GM19351 (cell line): ENCODE measurements at regions not wholly inside any gene's neighbourhood (a gene's known extent, or its start where the extent isn't known, plus 50 kb on each side); places are given as distances from the start of the nearest gene placed in this dataset.
A peak's percentile ranks its signal among the peaks of the same experiment; 100 is the strongest.
"Not testable (repeated sequence)": the region's sequence is repeated elsewhere in the genome, so short reads cannot be mapped to it uniquely, and the experiment has no call there.

Experiments
- ATAC-seq: cut with Tn5 transposase; IDR thresholded peaks from one replicate; pipeline ENCODE4 v1.9.1; 2021; ENCODE audit warnings: mild to moderate bottlenecking, moderate library complexity; ENCODE audit not compliant: unreplicated experiment

DNA sequence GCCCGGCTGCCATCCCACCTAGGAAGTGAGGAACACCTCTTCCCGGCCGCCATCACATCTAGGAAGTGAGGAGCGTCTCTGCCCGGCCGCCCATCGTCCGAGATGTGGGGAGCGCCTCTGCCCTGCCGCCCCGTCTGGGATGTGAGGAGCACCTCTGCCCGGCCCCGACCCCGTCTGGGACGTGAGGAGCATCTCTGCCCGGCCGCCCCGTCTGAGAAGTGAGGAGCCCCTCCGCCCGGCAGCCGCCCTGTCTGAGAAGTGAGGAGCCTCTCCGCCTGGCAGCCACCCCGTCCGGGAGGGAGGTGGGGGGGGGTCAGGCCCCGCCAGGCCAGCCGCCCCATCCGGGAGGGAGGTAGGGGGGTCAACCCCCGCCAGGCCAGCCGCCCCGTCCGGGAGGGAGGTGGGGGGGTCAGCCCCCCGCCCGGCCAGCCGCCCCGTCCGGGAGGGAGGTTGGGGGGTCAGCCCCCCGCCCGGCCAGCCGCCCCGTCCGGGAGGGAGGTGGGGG is 330.0 kb downstream of the CBLN1 start:
- ATAC-seq, result not testable (repeated sequence)

DNA sequence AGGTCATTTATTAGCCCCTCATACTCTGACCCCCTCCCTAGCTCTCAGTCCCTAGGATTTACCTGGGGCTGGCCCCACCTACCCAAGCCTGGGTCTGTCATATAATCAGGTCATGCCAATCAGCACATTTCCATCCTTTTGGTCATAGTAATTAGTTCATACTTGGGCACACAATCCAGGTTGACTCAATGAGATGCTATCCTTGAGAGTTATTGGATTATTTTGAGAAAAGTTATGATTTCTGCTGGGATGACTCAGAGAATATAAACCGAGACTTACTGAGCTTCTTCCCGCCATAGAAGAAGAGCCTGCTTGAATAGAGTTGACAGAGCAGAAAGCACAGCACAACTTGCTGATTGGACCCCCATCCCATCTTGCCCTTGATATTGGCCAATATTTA is 331.5 kb downstream of the CBLN1 start:
- no peak for ATAC-seq

DNA sequence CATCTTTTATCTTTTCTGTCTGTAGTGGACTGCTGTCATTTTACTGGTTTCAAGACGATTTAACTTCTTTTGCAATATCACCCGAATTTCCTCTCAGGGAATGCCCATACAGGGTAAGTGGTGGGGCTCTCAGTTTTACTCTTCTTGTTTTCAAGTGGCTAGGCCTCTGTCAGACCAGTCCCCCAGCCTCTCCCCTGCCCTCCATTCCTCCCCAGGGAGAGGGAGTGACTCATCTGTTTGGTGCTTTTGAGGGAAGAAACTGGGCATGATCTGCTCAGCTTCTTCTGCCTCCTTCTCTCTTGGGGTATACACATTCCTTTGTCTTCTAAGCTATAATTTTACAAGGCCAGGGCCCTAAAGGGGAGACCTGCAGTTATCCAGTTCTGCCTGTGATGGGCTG is 332.0 kb downstream of the CBLN1 start:
- no peak for ATAC-seq

DNA sequence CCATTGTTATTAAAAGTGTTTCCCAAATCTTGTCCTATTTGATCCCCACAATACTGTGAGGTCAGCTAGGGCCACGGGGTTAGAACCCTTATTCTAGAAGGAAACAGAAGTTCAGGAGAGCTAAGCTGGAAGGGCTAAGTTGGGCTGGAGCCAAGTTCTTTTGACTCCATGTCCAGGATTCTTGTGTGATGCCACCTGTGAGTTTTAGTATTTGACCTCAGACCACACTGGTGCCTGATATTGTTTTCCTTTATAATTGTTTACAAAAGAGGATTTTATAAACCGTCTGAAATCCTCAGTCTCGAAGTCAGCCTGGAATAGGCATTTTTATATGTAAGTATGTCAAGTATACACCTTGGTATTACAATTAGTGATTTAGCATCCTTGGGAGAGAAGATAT is 332.7 kb downstream of the CBLN1 start:
- no peak for ATAC-seq

DNA sequence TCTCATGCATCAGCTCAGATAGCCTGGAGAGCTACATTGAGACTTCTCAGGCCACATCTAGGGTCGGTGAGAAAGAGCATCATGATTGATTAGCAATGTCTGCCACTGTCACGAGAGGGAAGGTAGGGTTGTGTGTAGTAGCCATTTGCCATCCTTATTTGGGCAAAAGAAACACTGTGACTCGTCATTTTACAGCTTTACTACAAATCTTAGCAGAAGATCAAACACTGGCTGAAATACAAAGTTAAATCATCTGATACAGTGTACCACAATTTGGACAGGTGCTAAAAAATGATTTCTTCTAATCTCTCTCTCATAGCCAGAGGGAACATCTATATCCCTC is 334.3 kb downstream of the CBLN1 start:
- ATAC-seq, result no peak

DNA sequence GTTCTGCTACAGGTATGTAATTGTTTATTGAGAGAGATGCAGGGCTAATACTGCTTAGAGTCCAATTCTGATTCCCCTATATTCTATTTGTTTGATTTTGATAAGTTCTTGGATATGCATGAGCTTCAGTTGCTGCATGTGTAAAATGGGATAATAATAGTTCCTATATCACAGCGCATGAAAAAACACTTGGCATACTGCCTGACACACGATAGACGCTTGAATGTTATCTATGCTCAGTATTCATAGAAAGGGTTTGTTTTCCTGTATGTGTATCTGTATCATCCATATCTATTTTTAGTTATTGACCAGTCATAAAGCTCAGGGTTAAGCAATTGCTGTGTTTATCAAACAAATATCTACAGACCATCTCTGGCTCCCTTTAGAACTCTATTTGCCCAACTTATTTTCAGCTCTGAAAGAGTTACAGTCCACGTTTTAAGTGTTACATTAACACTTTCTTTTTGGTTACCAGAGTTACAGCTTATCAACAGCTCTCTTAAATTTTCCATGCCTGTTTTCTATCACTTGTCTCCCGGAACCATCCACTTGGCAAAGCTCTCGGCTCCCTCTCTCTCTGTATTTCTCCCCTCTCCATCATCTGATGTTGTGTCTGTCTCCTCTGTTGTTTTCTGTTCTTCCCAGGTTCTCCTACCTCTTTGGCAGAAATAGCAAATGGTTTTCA is 334.8 kb downstream of the CBLN1 start:
- no peak for ATAC-seq

DNA sequence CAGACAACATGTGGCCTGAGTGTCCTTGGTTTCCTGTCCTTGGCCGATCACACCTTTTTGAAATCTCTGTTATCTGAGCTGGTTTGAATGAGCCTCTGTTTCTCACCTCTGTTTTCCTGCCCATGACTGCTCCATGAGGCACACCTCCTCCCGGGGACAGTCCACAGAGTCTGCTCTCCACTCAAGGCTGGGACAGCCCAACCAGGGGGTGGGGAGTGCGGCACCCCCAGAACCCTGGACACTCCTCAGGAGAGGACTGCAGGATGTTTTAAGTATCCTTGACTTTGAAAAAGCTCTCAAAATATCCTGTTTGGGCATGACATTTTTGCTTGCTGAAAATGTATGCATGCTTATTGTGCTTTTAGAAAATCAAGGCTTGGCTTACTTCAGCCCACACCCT is 333.0 kb upstream of the N4BP1 start:
- ATAC-seq, result no peak

DNA sequence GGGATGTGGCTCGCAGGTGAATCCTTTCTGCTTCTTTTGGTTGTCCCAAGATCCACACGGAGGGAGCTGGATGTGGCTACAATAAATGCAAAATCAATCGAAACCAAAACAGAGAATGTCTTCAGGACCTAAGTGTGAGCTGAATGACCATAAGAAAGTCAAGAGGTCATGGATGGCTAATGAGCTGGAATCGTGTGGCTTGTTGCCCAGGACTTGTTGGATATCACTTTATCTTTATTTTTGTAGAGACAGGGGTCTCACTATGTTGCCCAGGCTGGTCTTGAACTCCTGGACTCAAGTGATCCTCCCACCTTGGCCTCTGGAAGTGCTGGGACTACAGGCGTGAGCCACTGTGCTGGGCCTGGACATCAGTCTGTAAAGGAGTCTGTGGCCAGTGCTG is 326.8 kb upstream of the N4BP1 start:
- ATAC-seq, result no peak

DNA sequence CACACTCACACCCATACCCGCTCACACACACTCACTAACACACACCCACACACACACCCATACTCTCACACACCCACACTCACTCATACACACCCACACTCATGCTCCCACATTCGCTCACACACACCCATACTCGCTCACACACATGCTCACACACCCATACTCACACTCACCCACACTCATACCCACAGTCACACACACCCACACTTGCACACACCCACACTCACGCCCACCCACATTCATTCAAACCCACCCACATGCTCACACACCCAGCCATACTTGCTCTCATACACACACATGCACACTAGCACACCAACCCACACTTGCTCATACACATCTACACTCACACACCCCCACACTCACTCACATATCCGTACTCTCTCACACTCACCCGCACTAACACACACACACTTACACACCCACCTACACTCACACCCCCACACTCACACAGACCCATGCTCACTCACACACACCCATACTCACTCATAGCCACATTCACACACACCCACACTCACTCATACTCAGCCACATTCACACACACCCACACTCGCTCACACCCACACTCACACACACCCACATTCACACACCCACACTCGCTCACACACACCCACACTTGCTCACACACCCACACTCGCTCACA is 322.4 kb upstream of the N4BP1 start:
- ATAC-seq, result no peak

DNA sequence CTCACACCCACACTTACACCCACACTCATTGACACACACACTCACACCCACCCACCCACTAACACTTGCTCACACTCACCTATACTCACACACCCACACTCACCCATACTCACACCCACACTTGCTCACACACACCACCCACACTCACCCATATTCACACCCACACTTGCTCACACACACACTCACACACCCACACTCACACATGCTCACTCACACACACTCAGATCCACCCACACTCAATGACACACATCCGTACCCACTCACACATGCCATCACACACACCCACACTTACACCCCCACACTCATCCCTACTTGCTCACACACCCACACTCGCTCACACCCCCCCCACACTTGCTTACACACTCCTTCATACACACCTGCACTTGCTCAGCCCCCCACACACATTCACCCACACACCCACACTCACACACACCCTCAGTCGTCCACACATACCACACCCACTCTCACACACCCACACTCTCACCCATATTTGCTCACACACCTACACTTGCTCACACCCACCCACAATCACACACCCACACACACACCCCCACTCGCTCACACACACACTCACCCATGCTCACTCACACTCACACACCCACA is 321.1 kb upstream of the N4BP1 start:
- no peak for ATAC-seq

DNA sequence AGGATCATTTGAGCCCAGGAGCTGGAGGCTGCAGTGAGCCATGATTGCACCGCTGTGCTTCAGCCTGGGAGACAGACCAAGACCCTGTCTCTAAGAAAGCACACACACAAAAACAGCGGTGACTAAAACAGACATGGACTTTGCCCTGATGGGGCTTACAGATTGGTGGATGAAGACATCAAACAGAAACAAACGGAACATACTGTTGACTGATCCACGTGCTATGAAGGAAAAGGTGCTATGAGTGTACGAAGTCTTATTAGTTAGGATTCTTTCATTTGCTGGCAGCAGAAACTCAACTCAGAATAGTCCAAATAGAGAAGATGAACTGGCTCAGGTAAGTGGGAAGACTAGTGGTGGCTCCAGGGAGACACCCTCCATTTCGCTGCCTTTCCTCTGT is 309.8 kb upstream of the N4BP1 start:
- no peak for ATAC-seq

DNA sequence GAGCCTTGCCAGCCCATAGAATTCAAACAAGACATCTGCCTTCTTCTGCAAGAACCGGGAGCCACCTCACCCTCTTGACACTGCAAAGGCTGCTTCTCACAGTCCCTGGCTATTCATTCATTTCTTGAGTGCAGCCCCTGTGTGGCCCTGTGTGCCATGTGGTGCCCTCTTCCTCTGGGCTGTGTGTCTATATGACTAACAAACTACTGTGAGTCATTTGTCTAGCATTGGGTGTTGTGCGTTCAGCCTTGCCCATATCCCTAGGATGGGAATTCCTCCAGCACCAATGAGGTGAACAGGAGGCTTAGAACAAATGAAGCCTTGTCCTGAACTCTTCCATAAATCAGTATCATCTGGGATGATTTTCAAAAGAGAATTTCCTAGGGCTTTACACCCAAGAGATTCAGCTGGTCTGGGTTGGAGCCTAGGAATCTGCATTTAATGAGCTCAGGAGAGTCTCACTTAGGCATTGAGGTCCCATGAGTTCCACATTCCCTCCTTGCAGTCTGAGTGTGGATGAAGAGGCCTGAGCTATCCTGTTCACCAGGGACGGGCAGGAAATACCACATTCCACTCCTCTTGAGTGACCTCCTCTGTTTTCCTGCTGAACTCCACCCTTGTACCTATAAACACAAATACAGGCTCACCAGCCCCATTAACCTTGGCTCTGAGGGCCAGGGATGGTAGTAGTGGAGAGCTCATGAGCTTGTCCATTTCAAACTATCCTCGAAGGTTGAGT is 308.7 kb upstream of the N4BP1 start:
- no peak for ATAC-seq

DNA sequence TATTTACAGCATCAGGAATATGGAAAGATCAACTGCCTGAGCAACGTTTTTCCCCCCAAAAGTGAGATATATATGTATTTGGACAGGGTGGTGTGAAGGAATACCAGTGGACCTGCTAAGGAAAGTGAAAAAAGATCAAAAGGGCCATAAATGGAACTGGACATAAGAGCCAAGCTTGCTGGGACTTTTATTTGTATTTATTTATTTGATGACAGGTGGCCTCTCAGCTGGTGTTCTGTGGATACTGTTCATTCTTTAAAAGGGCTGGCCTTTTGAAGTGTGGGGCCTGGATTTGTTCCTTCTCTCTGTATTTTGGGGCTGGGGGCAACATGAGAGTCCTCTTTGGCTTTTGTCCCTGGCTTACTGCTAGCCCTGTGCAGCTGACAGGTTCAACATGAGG is 306.6 kb upstream of the N4BP1 start:
- no peak for ATAC-seq

DNA sequence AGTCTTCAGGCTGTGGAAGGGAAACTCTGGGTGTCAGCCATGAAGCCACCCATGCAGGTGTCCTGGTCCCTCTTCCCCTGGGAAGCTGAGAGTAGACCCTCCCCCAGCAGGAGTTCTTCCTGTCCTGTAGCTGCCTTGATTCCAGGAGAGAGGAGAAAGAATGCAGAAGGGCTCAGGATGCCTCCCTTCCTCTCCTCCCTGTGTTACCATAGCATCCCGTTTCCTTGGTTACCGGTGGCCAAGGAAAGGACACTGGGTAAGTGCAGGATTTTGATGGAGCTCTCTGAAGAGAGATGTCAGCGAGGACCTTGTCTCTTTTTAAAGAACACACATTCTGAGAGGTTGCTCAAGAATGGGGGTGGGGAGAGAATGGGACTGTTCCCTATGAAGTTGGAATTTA is 304.1 kb upstream of the N4BP1 start:
- no peak for ATAC-seq

DNA sequence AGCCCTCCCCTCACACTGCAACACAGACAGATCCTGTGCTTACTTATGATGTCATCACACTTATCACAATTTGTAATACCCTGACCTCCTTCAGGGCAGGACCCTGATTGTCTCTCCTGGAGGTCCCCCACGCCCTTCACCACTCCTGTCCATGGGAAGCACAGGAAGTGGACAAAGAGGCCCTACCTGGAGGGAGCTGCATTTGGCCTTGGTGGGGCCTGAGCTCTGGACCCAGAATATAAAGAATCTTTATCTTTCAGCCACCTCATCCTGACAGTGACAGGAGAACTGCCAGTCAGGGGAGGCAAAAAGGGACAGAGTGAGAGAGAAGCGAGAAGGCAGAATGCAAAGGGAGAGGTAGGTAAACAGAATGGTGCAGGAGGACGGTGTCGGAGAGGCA is 303.4 kb upstream of the N4BP1 start:
- no peak for ATAC-seq

DNA sequence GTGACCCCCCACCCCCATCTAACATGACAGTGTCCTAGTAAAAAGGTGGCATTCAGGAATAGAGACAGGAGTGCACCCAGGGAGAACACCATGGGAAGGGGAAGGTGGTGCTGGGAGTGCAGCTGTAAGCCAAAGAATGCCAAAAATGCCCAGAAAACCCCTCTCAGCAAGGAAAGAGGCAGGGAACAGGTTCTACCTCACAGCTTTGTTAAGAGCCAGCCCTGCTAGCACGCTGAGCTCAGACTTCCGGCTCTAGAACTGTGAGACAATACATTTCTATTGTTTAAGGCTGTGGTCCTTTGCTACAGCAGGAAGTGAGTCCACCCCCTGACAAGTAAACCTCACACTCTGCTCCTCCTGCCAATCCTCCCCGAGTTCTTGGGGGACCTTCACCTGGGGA is 302.4 kb upstream of the N4BP1 start:
- no peak for ATAC-seq

DNA sequence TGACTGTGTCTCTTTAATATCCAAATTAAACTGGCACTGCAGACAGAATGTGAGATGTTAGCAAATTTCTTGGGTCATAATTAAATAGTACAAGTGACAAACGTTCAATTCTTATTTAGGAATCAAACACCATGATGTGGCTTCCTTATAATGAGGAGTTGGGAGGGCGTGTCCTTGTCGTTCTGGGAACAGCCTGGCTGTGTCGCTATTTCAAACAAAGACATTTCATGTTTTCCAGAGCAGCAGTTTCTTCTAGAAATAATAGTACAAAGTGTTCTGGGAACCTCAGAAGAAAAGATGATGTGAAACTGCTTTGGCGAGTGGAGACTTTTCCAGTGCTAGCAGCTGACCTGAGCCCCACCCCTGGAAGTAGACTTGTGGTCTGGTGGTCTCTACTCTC is 301.7 kb upstream of the N4BP1 start:
- no peak for ATAC-seq

DNA sequence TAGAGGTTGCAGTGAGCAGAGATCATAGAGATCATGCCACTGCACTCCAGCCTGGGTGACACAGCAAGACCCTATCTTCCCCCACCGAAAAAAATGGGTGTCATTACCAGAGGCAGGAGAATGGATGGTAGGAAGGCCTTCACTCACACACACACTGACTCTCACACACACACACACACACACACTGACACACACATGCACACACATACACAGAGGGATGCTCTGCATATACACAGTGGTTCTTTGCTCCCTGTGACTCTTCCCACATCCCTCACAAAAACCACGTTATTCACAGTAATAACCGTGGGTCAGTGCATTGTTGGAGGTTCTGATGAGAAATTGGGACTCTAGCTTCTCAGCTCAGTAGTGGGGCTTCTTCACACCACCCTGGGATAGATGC is 300.2 kb upstream of the N4BP1 start:
- no peak for ATAC-seq

DNA sequence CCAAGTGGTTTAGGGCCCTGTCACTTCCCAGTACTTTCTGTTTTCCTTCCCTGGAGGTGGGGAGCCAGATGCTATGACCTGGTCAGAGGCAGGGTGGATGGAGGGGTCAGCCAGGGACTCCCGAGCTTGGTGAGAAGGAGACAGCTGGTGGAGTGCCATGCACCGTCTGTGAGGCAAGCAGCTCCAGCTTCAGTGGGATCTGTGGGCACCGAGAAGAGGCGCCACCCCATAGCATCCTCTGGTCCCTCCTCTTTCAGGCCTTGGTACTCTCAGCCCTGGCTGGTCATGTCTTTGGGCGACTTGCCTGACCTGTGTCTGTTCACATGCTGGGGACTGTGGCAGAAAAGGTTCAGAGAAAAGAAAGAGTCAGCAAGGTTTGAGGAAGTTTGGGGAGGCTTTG is 299.3 kb upstream of the N4BP1 start:
- ATAC-seq, result no peak

DNA sequence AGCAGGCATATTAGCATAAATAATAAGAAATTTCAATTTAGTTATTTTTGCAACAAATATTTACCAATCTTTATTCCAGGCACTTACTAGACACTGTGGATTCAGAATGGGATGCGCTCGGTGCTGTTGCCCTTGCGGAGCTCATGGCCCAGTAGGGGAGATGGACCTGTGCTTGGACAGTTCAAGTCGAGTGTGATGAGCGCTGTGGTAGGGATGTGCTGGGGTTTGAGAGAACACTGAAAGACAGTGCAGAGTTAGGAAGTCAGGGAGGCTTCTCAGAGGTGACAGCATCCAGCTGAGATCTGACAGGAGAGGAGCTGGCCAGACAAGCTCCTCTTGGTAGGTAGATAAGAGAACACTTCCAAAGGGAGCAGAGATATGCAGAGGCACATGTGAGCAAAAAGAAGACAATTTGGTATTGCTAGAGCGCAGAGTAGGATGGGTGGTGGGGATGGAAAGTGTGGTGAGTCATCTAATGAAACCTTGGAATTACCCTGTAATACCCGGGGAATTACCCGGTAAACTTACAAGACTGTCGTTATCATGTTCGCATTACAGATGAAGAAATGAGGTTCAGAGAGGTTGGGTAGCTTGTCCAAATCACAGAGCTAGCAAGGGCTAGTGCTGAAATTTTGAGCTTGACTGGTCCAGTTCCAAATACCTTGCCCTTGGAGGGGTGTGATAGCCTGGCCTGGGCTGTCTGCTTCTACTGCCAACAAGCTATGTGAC is 298.1 kb upstream of the N4BP1 start:
- peak; percentile 77 for ATAC-seq
